ENCODE measurements at regions not wholly inside any gene's neighbourhood (a gene's known extent, or its start where the extent isn't known, plus 50 kb on each side); places are given as distances from the start of the nearest gene placed in this dataset.
"Not testable (repeated sequence)": the region's sequence is repeated elsewhere in the genome, so short reads cannot be mapped to it uniquely, and the experiment has no call there.

DNA sequence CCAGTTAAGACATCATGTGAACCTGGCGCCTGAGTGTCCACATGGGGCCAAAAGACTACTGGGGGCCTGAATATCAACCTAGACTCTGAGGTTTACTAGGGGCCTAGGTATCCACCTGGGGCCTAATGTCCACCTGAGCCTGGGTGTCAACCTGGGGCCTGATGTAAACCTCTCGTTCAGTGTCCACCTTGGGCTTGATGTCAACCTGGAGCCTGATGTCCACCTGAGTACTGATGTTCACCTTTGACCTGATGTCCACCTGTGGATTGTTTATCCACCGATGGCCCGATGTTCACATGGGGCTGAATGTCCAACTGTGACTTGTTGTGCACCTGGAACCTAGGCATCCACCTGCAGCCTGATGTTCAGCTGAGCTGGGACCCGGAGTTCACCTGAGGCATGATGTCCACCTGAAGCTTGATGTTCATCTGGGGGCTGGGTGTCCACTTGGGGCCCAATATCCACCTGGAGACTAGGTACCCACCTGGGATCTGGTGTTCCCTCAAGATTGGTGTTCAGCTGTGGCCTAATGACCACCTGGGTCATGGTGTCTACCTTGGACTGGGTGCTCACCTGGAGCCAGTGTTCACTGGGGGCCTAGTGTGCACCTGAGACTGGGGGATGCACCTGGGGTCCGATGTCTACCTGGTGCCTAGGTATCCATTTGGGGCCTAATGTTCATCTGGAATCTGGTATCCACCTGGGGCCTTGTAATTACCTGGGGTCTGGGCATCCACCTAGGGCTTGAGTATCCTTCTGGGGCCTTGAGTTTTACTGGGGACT lies 194.2 kb downstream of the POTEM start:
- H3K4me1 ChIP-seq (ENCODE audit: insufficient read depth, low read length); H3K27ac ChIP-seq (ENCODE audit: low read depth, low read length); H3K4me3 ChIP-seq (ENCODE audit: low read length); H3K27me3 ChIP-seq (ENCODE audit: insufficient read depth, low read length); H3K36me3 ChIP-seq (ENCODE audit: insufficient read depth, low read length); H3K9ac ChIP-seq (ENCODE audit: low read depth, low read length): not testable (repeated sequence)
- H3K9me3 ChIP-seq (ENCODE audit: insufficient read depth, low read depth, low read length), result peaks cover 22% of the 10 kb centered on the region
- 80% methylated on average over 6 of the region's 6 CpGs for WGBS

DNA sequence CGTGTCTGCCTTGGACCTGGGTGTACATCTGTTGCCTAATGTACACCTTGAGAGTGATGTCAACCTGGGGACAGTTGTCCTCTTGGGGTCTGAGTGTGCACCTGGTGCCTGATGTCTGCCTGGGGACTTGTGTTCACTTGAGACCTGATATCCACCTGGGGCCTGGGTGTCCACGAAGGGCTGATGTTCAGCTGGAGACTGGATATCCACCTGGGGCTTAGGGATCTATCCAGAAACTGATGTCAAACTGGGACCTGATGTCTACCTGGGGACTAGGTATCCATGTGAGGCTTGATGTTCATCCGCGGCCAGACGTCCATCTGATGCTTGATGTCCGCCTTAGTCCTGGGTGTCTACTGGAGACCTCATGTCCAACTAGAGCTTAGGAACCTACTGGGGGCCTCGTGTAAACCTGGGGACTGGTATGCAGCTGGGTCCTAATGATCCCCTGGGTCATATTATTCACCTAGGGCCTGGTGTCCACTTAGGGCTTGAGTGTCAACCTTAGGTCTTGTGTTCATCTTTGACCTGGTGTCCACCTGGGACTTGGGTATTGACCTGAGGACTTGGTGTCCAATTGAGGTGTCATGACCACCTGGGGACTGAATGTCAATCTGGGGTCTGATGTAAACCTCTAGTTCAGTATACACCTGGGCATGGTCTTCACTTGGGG lies 194.9 kb downstream of the POTEM start:
- H3K4me3 ChIP-seq (ENCODE audit: low read length); H3K4me1 ChIP-seq (ENCODE audit: insufficient read depth, low read length); H3K27me3 ChIP-seq (ENCODE audit: insufficient read depth, low read length); H3K36me3 ChIP-seq (ENCODE audit: insufficient read depth, low read length); H3K9ac ChIP-seq (ENCODE audit: low read depth, low read length); H3K27ac ChIP-seq (ENCODE audit: low read depth, low read length): not testable (repeated sequence)
- H3K9me3 ChIP-seq (ENCODE audit: insufficient read depth, low read depth, low read length), result peaks cover 24% of the 10 kb centered on the region
- WGBS, result 70% methylated on average over 5 of the region's 7 CpGs

DNA sequence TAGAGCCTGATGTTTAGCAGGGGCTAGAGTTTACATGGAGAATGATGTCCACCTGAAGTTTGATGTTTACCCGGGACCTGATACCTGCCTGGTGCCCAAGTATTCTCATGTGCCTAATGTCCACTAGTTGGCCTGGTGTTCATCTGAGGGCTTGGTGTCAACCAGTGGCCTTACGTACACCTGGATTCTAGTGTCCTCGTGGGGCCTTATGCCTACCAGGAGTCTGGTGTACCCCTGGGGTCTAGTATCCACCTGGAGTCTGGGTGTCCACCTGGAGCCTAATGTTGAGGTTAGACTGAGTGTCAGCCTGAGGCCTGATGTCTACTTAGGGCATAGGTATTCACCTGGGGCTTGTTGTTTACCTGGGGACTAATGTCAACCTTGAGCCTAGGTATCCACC lies 195.7 kb downstream of the POTEM start:
- peaks cover 31% of the 10 kb centered on the region for H3K9me3 ChIP-seq (ENCODE audit: insufficient read depth, low read depth, low read length)
- not testable (repeated sequence) for H3K36me3 ChIP-seq (ENCODE audit: insufficient read depth, low read length); H3K27ac ChIP-seq (ENCODE audit: low read depth, low read length); H3K27me3 ChIP-seq (ENCODE audit: insufficient read depth, low read length); H3K4me1 ChIP-seq (ENCODE audit: insufficient read depth, low read length); H3K9ac ChIP-seq (ENCODE audit: low read depth, low read length); H3K4me3 ChIP-seq (ENCODE audit: low read length)
- 79% methylated on average over 2 of the region's 3 CpGs for WGBS

DNA sequence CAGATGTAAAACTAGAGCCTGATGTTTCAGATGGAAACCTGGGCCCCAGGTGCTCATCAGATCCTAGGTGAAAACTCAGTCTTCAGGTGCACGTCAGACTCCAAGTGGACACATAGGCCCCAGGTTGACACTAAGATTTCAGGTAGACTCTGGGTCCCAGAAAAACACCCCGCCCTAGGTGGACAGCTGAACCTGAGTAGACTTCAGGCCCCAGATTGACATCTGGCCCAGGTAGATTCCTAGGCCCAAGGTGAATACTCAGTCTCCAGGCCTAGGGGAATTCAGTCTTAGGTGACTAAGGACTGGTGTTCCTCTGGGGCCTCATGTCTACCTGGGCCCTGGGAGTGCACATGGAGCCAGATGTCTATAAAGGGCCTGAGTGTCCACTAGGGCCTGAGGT lies 196.7 kb downstream of the POTEM start:
- not testable (repeated sequence) for H3K9ac ChIP-seq (ENCODE audit: low read depth, low read length); H3K4me1 ChIP-seq (ENCODE audit: insufficient read depth, low read length); H3K36me3 ChIP-seq (ENCODE audit: insufficient read depth, low read length); H3K4me3 ChIP-seq (ENCODE audit: low read length); H3K27me3 ChIP-seq (ENCODE audit: insufficient read depth, low read length); H3K27ac ChIP-seq (ENCODE audit: low read depth, low read length)
- peaks cover 40% of the 10 kb centered on the region for H3K9me3 ChIP-seq (ENCODE audit: insufficient read depth, low read depth, low read length)
- 69% methylated on average over 2 of the region's 2 CpGs for WGBS

DNA sequence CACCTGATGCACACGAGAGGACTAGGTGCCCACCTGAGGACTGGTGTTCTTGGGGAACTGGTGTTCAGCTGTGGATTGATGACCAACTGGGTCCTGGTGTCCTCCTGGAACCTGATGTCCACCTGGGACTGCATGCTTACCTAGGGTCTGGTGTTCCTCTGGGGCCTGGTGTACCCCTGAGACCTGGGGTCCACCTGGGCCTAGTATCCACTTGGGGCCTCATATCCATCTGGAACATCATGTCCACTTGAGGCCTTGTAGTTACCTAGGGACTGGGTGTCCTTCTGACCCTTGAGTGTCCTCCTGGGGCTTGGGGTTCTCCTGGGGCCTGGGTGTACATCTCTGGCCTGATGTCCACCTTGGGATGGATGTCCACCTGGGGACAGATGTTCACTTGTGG lies 197.2 kb downstream of the POTEM start:
- not testable (repeated sequence) for H3K4me3 ChIP-seq (ENCODE audit: low read length); H3K9ac ChIP-seq (ENCODE audit: low read depth, low read length); H3K36me3 ChIP-seq (ENCODE audit: insufficient read depth, low read length); H3K27me3 ChIP-seq (ENCODE audit: insufficient read depth, low read length); H3K4me1 ChIP-seq (ENCODE audit: insufficient read depth, low read length); H3K27ac ChIP-seq (ENCODE audit: low read depth, low read length)
- H3K9me3 ChIP-seq (ENCODE audit: insufficient read depth, low read depth, low read length), result peaks cover 44% of the 10 kb centered on the region
- WGBS, result no CpG with 5 or more reads among the region's 1 CpG

DNA sequence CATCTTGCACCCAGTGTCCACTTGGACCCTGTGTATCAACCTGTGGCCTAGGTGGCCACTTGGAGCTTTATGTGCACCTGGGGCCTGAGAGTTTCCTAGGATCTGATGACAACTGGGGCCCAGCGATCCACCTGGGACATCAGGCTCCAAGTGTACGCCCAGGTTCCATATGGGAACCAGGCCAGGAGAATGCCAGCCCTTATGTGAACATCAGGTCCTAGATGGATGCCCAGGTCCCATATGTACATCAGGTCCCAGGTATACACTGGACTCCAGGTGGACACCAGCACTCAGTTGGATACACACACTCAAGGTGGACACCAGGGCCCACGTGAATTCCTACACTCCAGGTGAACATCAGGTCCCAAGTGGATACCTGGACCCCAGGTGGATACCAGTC lies 198.8 kb downstream of the POTEM start:
- WGBS, result 84% methylated on average over 3 of the region's 3 CpGs
- not testable (repeated sequence) for H3K27ac ChIP-seq (ENCODE audit: low read depth, low read length); H3K4me3 ChIP-seq (ENCODE audit: low read length); H3K4me1 ChIP-seq (ENCODE audit: insufficient read depth, low read length); H3K36me3 ChIP-seq (ENCODE audit: insufficient read depth, low read length); H3K9ac ChIP-seq (ENCODE audit: low read depth, low read length); H3K27me3 ChIP-seq (ENCODE audit: insufficient read depth, low read length)
- H3K9me3 ChIP-seq (ENCODE audit: insufficient read depth, low read depth, low read length), result peaks cover 54% of the 10 kb centered on the region

DNA sequence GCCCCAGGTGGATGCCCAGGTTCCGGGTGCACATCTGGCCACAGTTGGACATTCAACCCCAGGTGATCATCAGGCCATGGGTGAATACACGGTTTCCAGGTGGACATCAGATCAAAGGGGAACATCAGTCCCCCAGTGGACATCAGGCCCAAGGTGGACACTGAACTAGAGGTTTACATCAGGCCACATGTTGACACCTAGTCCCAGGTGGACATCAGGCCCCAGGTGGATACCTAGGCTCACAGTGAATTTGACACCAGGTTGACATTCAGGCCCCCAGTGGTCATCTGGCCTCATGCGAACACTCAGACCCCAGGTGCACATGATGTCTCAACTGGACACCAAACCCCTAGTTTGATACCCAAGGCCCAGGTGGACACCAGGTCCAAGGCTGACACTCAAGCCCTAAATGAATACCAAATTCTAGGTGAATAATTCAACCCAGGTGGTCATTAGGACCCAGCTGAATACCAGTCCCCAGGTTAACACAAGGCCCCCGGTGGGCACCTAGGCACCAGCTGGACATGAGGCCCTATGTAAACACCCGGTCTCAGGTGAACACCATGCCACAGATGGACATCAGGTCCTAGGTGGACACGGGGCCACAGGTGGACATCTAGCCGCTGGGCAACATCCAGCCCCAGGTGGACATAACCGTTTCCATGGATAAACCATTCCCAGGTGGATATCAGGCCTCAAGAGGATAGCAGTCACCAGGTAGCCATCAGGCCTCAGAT lies 200.4 kb downstream of the POTEM start:
- not testable (repeated sequence) for H3K27me3 ChIP-seq (ENCODE audit: insufficient read depth, low read length); H3K9ac ChIP-seq (ENCODE audit: low read depth, low read length); H3K4me1 ChIP-seq (ENCODE audit: insufficient read depth, low read length); H3K36me3 ChIP-seq (ENCODE audit: insufficient read depth, low read length); H3K4me3 ChIP-seq (ENCODE audit: low read length); H3K27ac ChIP-seq (ENCODE audit: low read depth, low read length)
- peaks cover 46% of the 10 kb centered on the region for H3K9me3 ChIP-seq (ENCODE audit: insufficient read depth, low read depth, low read length)
- WGBS, result 89% methylated on average over 8 of the region's 8 CpGs

DNA sequence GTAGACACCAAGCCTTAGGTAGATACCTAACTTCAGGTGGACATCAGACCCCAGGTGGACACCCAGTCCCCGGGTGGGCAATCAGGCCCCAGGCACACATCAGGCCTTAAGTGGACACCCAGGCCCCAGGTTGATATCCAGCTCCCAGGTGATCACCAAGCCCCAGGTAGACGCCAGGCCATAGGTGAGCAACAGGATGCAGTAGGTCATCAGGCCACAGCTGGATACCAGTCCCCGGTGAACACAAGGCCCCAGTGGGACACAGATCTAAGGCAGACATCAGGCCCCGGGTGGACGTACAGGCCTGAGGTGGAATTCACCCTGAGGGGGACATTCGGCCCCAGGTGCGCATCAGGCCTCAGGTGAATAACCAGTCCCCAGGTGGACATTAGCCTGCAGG lies 201.0 kb downstream of the POTEM start:
- H3K36me3 ChIP-seq (ENCODE audit: insufficient read depth, low read length); H3K4me1 ChIP-seq (ENCODE audit: insufficient read depth, low read length); H3K9ac ChIP-seq (ENCODE audit: low read depth, low read length); H3K27ac ChIP-seq (ENCODE audit: low read depth, low read length); H3K27me3 ChIP-seq (ENCODE audit: insufficient read depth, low read length); H3K4me3 ChIP-seq (ENCODE audit: low read length): not testable (repeated sequence)
- whole genome bisulfite sequencing, result 81% methylated on average over 5 of the region's 7 CpGs
- peaks cover 52% of the 10 kb centered on the region for H3K9me3 ChIP-seq (ENCODE audit: insufficient read depth, low read depth, low read length)

DNA sequence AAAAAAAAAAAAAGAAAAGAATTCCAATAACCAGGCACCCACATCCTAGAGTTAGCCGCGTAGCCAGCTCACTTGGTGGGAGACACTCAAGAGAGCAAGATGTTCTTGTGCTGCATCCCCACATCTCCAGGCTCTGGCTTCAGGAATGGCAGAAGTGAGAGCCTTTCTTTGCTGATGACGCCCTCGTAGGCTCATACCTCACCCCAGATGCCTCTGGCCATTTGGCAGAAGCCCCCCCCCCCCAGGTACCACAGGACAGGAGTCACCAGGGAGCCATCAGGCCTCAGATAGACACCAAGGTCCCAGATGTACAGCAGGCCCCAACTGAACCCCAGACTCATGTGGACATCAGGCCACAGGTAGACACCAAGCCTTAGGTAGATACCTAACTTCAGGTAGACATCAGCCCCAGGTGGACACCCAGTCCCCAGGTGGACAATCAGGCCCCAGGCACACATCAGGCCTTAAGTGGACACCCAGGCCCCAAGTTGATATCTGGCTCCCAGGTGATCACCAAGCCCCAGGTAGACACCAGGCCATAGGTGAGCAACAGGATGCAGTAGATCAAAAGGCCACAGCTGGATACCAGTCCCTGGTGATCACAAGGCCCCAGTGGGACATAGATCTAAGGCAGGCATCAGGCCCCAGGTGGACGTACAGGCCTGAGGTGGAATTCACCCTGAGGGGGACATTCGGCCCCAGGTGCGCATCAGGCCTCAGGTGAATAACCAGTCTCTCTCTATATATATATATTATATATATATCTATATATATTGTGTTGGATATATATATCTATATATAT lies 202.5 kb downstream of the POTEM start:
- not testable (repeated sequence) for H3K27me3 ChIP-seq (ENCODE audit: insufficient read depth, low read length); H3K4me1 ChIP-seq (ENCODE audit: insufficient read depth, low read length); H3K36me3 ChIP-seq (ENCODE audit: insufficient read depth, low read length); H3K27ac ChIP-seq (ENCODE audit: low read depth, low read length); H3K4me3 ChIP-seq (ENCODE audit: low read length); H3K9ac ChIP-seq (ENCODE audit: low read depth, low read length)
- 83% methylated on average over 3 of the region's 7 CpGs for WGBS
- H3K9me3 ChIP-seq (ENCODE audit: insufficient read depth, low read depth, low read length), result peaks cover 54% of the 10 kb centered on the region

DNA sequence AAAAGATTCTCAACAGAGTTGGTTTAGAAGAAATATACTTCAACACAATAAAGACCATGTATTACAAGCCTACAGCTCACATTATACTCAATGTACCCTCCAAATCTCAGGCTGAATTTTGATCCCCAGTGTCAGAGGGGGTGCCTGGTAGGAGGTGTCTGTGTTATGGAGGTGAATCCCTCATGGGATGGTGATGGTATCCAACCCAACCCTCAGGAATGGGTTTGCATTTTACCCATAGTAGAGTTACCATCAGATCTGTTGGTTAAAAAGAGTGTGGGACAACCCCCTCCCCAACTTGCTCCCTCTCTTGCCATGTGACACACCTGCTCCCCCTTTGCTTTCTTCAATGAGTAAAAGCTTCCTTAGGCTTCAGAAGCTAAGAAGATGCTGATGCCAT lies 205.5 kb downstream of the POTEM start:
- not testable (repeated sequence) for H3K27me3 ChIP-seq (ENCODE audit: insufficient read depth, low read length); H3K4me3 ChIP-seq (ENCODE audit: low read length); H3K27ac ChIP-seq (ENCODE audit: low read depth, low read length); H3K4me1 ChIP-seq (ENCODE audit: insufficient read depth, low read length); H3K9ac ChIP-seq (ENCODE audit: low read depth, low read length); H3K36me3 ChIP-seq (ENCODE audit: insufficient read depth, low read length)
- H3K9me3 ChIP-seq (ENCODE audit: insufficient read depth, low read depth, low read length), result peaks cover 54% of the 10 kb centered on the region

DNA sequence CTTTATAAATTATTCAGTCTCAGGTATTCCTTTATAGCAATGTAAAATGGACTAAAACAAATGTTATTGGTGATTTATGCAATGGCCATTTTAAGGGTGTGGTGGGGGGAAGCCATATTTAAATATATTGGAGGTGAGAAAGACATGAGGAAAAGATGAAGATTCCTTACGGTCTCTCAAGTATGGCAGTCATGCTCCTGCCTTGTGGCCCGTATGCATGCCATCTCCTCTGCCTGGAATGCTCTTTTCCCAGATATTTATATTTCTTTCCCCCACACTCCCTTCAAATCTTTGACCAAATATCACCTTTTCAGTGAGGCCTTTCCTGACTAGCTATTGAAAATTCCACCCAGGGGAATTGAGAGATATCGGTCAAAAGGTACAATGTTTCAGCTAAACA lies 206.0 kb downstream of the POTEM start:
- not testable (repeated sequence) for H3K27me3 ChIP-seq (ENCODE audit: insufficient read depth, low read length); H3K4me1 ChIP-seq (ENCODE audit: insufficient read depth, low read length); H3K4me3 ChIP-seq (ENCODE audit: low read length); H3K27ac ChIP-seq (ENCODE audit: low read depth, low read length); H3K36me3 ChIP-seq (ENCODE audit: insufficient read depth, low read length); H3K9ac ChIP-seq (ENCODE audit: low read depth, low read length)
- H3K9me3 ChIP-seq (ENCODE audit: insufficient read depth, low read depth, low read length), result peaks cover 50% of the 10 kb centered on the region
- 80% methylated on average over 1 of the region's 3 CpGs for WGBS
